ENCODE measurements at regions not wholly inside any gene's neighbourhood (a gene's known extent, or its start where the extent isn't known, plus 50 kb on each side); places are given as distances from the start of the nearest gene placed in this dataset.

DNA sequence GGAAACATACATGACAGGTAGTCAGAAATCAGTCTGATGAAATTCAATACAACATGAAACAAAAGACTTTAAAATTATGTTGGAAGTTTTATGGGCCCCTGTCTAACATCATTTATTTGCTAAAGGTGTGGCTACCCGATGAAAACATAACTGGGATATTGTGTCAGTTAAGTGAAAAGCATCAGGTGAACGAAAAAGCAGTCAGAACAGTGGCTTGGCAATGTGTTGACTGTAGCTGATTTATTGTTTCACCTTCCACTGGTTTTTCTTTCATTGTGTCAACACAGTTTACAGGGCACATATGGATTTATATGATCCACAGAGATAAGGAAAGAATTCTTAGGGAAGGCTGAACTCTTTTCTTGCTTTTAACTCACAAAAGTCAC is 429.6 kb upstream of the ZNF608 start:
- intact Hi-C loops (cut with DNase I), result no loop called here
- DNase-seq (no peak), ATAC-seq (ENCODE audit: low FRiP score) (no peak)
- Histone ChIP-seq H3K27me3 (ENCODE audit: control insufficient read depth in 1 of 2, insufficient read depth in 2 of 2, low read length in 1 of 2) (no peaks in the 10 kb centered on the region), H3K27ac (ENCODE audit: low read depth in 1 of 2, low read length in 2 of 2) (no peak overlapping the region), H3K9me3 (ENCODE audit: control insufficient read depth, low read length) (no peaks in the 10 kb centered on the region), H3K4me3 (ENCODE audit: low read length in 2 of 2) (no peak overlapping the region), H3K4me1 (ENCODE audit: control insufficient read depth in 1 of 2, insufficient read depth in 2 of 2, low read length in 2 of 2) (no peaks in the 10 kb centered on the region), H3K36me3 (ENCODE audit: control insufficient read depth in 1 of 2, insufficient read depth in 2 of 2, low read length in 1 of 2) (no peaks in the 10 kb centered on the region)
- WGBS, 2 donors, result 47 to 48% methylated on average over 2 of the region's 2 CpGs

DNA sequence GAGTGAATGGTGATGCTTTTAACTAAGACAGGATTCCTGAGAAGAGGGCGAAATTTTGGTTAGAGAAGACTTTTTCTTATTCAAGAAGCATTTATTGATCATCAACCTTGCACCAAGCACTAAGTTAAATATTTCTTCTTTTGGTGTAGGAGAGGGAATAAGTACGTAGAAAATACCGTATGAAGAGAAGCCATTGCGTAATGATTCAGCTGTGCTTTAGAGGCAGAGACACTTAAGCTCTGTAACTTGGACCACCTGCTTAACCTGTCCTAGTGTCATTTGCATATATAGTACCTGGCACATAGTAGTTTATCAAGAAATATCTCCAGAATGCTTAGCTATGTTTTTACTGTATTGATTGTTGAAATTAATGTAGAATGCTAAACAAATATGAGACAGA is 430.9 kb upstream of the ZNF608 start:
- intact Hi-C loops (cut with DNase I), result no loop called here
- no peak overlapping the region for H3K27ac ChIP-seq (ENCODE audit: low read depth in 1 of 2, low read length in 2 of 2)
- no peak overlapping the region for H3K4me3 ChIP-seq (ENCODE audit: low read length in 2 of 2)
- no peaks in the 10 kb centered on the region for H3K9me3 ChIP-seq (ENCODE audit: control insufficient read depth, low read length)
- H3K4me1 ChIP-seq (ENCODE audit: control insufficient read depth in 1 of 2, insufficient read depth in 2 of 2, low read length in 2 of 2), result no peaks in the 10 kb centered on the region
- DNase-seq (no peak), ATAC-seq (ENCODE audit: low FRiP score) (no peak)
- 97 to 98% methylated on average over 4 of the region's 4 CpGs for WGBS, 2 donors
- H3K27me3 ChIP-seq (ENCODE audit: control insufficient read depth in 1 of 2, insufficient read depth in 2 of 2, low read length in 1 of 2), result no peaks in the 10 kb centered on the region
- no peaks in the 10 kb centered on the region for H3K36me3 ChIP-seq (ENCODE audit: control insufficient read depth in 1 of 2, insufficient read depth in 2 of 2, low read length in 1 of 2)

DNA sequence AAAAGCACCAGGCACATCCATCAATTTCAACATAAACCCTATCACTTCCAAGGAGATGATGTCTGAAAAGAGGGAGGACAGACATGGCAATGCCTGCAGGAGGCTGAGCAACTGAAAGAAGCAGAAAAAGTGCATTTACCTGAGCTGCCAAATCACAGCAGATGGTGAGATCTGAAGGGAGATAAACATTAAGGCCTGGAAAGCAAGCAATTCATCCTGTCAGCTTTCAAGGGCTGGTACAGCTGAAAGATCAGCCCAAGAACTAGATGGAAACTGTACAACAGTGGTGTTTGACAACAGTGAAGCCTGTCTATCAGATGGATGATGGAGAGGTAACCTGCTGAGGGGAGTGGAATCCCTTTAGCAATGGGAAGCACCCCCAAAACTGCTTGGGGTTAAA is 433.2 kb upstream of the ZNF608 start:
- intact Hi-C loops (cut with DNase I), result no loop called here
- no peak overlapping the region for H3K27ac ChIP-seq (ENCODE audit: low read depth in 1 of 2, low read length in 2 of 2)
- no peaks in the 10 kb centered on the region for H3K4me1 ChIP-seq (ENCODE audit: control insufficient read depth in 1 of 2, insufficient read depth in 2 of 2, low read length in 2 of 2)
- H3K36me3 ChIP-seq (ENCODE audit: control insufficient read depth in 1 of 2, insufficient read depth in 2 of 2, low read length in 1 of 2), result no peaks in the 10 kb centered on the region
- no peak for ATAC-seq (ENCODE audit: low FRiP score)
- no peaks in the 10 kb centered on the region for H3K27me3 ChIP-seq (ENCODE audit: control insufficient read depth in 1 of 2, insufficient read depth in 2 of 2, low read length in 1 of 2)
- no peak for DNase-seq
- no peak overlapping the region for H3K4me3 ChIP-seq (ENCODE audit: low read length in 2 of 2)
- no peaks in the 10 kb centered on the region for H3K9me3 ChIP-seq (ENCODE audit: control insufficient read depth, low read length)

DNA sequence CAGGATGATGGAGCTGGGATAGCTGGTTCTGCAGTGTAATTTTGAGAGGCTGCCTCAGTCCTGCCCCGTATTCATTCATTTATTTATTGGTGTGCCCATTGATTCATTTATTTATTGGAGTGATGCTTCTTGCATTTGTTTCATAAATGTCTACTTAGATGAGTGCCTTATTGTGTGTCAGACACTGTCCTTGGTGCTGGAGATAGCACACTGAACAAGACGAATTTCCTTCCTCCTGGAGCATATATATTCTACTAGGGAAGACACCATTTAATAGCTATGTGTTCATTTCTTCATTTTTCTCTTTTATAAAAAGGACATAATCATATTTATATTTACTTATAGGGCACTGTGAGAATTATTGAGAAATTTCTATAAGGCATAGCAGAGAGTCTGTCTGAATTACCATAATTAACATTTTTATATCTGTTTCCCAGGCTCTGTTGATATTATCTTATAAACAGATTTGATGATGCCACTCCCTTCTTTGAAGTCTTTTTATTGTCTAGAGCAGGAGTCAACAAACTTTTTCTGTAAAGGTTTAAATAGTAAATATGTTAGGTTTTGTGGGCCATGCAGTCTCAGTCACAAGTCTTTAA is 433.9 kb upstream of the ZNF608 start:
- intact Hi-C loops (cut with DNase I), result no loop called here
- no peak for ATAC-seq (ENCODE audit: low FRiP score)
- no peak overlapping the region for H3K27ac ChIP-seq (ENCODE audit: low read depth in 1 of 2, low read length in 2 of 2)
- no peaks in the 10 kb centered on the region for H3K9me3 ChIP-seq (ENCODE audit: control insufficient read depth, low read length)
- WGBS, 2 donors, result 57 to 65% methylated on average over 2 of the region's 2 CpGs
- H3K4me1 ChIP-seq (ENCODE audit: control insufficient read depth in 1 of 2, insufficient read depth in 2 of 2, low read length in 2 of 2), result no peaks in the 10 kb centered on the region
- H3K4me3 ChIP-seq (ENCODE audit: low read length in 2 of 2), result no peak overlapping the region
- H3K27me3 ChIP-seq (ENCODE audit: control insufficient read depth in 1 of 2, insufficient read depth in 2 of 2, low read length in 1 of 2), result no peaks in the 10 kb centered on the region
- DNase-seq, result no peak
- no peaks in the 10 kb centered on the region for H3K36me3 ChIP-seq (ENCODE audit: control insufficient read depth in 1 of 2, insufficient read depth in 2 of 2, low read length in 1 of 2)

DNA sequence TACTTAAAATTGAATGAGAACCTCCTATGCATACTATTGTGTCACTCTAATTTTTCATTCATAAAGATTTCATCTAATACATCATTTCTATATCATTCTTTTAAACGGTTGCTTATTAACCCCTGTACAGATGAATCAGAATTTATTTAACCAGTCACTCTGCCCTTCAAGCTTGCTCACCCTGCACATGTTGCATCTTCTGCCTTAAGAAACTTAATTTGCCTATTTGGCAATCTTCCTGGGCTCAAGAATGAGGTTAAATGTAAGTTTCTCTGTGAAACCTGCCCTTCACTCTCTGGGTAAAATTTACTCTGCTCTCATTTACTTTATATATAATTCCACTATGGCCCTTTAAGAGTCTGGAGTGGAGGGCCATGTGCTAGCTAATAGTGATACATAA is 434.7 kb upstream of the ZNF608 start:
- intact Hi-C loops (cut with DNase I), result no loop called here
- H3K4me1 ChIP-seq (ENCODE audit: control insufficient read depth in 1 of 2, insufficient read depth in 2 of 2, low read length in 2 of 2), result no peaks in the 10 kb centered on the region
- no peaks in the 10 kb centered on the region for H3K27me3 ChIP-seq (ENCODE audit: control insufficient read depth in 1 of 2, insufficient read depth in 2 of 2, low read length in 1 of 2)
- H3K9me3 ChIP-seq (ENCODE audit: control insufficient read depth, low read length), result no peaks in the 10 kb centered on the region
- H3K27ac ChIP-seq (ENCODE audit: low read depth in 1 of 2, low read length in 2 of 2), result no peak overlapping the region
- no peak for ATAC-seq (ENCODE audit: low FRiP score)
- 26 to 32% methylated on average over 1 of the region's 1 CpG for WGBS, 2 donors
- no peaks in the 10 kb centered on the region for H3K36me3 ChIP-seq (ENCODE audit: control insufficient read depth in 1 of 2, insufficient read depth in 2 of 2, low read length in 1 of 2)
- no peak overlapping the region for H3K4me3 ChIP-seq (ENCODE audit: low read length in 2 of 2)
- DNase-seq, result no peak

DNA sequence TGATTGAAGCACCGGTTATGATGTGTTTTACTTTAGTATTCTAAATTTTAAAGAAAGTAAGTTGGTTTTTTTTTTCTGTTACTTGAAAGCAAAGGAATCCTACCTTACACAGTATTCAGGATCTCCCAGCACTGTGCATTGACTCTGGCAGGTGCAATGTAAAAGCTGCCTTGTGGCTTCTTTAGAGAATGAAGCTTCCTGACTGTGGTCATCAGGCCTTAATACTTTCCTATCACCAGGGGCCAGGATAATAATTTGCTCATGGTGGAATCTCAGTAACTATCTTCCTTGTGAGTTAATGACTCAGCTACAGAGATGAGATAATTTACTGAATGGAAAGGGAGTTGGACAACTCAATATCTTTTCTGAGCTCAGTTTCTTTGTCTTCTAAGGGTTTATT is 435.5 kb upstream of the ZNF608 start:
- H3K27me3 ChIP-seq (ENCODE audit: control insufficient read depth in 1 of 2, insufficient read depth in 2 of 2, low read length in 1 of 2), result no peaks in the 10 kb centered on the region
- intact Hi-C loops (cut with DNase I), result no loop called here
- no peaks in the 10 kb centered on the region for H3K4me1 ChIP-seq (ENCODE audit: control insufficient read depth in 1 of 2, insufficient read depth in 2 of 2, low read length in 2 of 2)
- no peak overlapping the region for H3K4me3 ChIP-seq (ENCODE audit: low read length in 2 of 2)
- DNase-seq, result no peak
- 88 to 94% methylated on average over 1 of the region's 1 CpG for WGBS, 2 donors
- no peak for ATAC-seq (ENCODE audit: low FRiP score)
- H3K9me3 ChIP-seq (ENCODE audit: control insufficient read depth, low read length), result no peaks in the 10 kb centered on the region
- no peaks in the 10 kb centered on the region for H3K36me3 ChIP-seq (ENCODE audit: control insufficient read depth in 1 of 2, insufficient read depth in 2 of 2, low read length in 1 of 2)
- no peak overlapping the region for H3K27ac ChIP-seq (ENCODE audit: low read depth in 1 of 2, low read length in 2 of 2)

DNA sequence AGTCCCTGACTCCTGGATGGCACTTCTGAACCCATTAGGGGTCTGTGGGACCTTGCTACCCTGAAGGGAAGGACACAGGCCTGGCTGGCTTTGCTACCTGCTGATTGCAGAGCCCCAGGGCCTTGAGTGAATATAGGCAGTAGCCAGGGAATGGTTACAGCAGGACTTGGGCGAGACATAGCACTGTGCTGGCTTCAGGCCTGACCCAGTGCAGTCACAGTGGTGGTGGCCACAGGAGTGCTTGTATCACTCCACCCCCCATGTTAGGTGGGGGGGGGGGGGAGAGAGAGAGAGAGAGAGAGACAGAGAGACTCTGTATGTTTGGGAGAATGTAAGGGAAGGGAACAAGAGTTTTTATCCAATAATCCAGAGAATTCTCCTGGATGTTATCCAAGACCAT is 439.3 kb upstream of the ZNF608 start:
- DNase-seq (no peak), ATAC-seq (ENCODE audit: low FRiP score) (no peak)
- no peaks in the 10 kb centered on the region for H3K4me1 ChIP-seq (ENCODE audit: control insufficient read depth in 1 of 2, insufficient read depth in 2 of 2, low read length in 2 of 2)
- H3K36me3 ChIP-seq (ENCODE audit: control insufficient read depth in 1 of 2, insufficient read depth in 2 of 2, low read length in 1 of 2), result no peaks in the 10 kb centered on the region
- H3K4me3 ChIP-seq (ENCODE audit: low read length in 2 of 2), result no peak overlapping the region
- no peak overlapping the region for H3K27ac ChIP-seq (ENCODE audit: low read depth in 1 of 2, low read length in 2 of 2)
- peaks cover 1% of the 10 kb centered on the region for H3K9me3 ChIP-seq (ENCODE audit: control insufficient read depth, low read length)
- WGBS, 2 donors, result 92 to 96% methylated on average over 1 of the region's 1 CpG
- intact Hi-C loops (cut with DNase I), result no loop called here
- H3K27me3 ChIP-seq (ENCODE audit: control insufficient read depth in 1 of 2, insufficient read depth in 2 of 2, low read length in 1 of 2), result no peaks in the 10 kb centered on the region

DNA sequence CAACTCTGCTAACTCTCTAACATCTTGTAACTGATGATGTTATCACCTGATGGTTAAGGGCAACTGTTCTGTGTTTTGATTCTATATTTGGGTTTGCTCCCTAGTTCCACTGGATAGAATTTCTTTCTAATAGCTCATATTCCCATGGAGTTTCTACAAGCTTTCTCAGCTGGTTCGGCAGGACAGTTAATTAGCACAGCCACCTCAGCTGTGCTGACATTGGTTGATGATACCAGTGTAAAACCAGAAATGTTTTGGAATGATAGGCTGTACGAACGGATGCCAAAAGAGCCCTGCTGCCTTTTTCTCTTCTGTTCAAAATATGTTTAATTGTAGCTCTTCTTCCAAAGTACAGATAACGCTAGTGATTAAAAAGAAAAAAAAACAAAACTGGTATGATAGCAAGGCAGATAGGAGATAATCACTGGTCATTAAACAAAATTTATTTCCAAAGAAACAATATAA is 440.5 kb upstream of the ZNF608 start:
- H3K27ac ChIP-seq (ENCODE audit: low read depth in 1 of 2, low read length in 2 of 2), result no peak overlapping the region
- H3K9me3 ChIP-seq (ENCODE audit: control insufficient read depth, low read length), result peaks cover 1% of the 10 kb centered on the region
- DNase-seq (no peak), ATAC-seq (ENCODE audit: low FRiP score) (no peak)
- WGBS, 2 donors, result 42 to 43% methylated on average over 4 of the region's 4 CpGs
- H3K27me3 ChIP-seq (ENCODE audit: control insufficient read depth in 1 of 2, insufficient read depth in 2 of 2, low read length in 1 of 2), result no peaks in the 10 kb centered on the region
- no peak overlapping the region for H3K4me3 ChIP-seq (ENCODE audit: low read length in 2 of 2)
- H3K36me3 ChIP-seq (ENCODE audit: control insufficient read depth in 1 of 2, insufficient read depth in 2 of 2, low read length in 1 of 2), result no peaks in the 10 kb centered on the region
- no peaks in the 10 kb centered on the region for H3K4me1 ChIP-seq (ENCODE audit: control insufficient read depth in 1 of 2, insufficient read depth in 2 of 2, low read length in 2 of 2)
- intact Hi-C loops (cut with DNase I), result no loop called here

DNA sequence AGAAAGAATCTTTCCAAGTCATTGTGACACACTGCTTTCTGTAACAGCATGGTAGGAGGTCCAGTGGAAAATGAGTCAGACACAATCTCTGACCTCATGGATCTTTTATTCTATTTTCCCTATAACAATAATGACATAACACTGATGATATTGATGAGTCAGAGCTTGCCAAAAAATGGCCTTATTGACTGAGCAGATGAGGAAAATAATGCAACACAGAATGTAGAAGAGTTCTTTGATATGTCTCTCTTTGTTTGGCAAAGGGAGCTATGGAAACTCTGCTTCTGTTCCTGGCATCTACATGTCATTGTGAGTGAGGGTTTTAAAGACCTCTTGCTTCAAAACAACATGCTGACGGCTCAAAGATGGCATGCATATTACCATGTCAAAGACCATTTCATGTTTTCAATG is 443.1 kb upstream of the ZNF608 start:
- Histone ChIP-seq H3K27me3 (ENCODE audit: control insufficient read depth in 1 of 2, insufficient read depth in 2 of 2, low read length in 1 of 2) (no peaks in the 10 kb centered on the region), H3K4me1 (ENCODE audit: control insufficient read depth in 1 of 2, insufficient read depth in 2 of 2, low read length in 2 of 2) (no peaks in the 10 kb centered on the region), H3K36me3 (ENCODE audit: control insufficient read depth in 1 of 2, insufficient read depth in 2 of 2, low read length in 1 of 2) (no peaks in the 10 kb centered on the region), H3K4me3 (ENCODE audit: low read length in 2 of 2) (no peak overlapping the region), H3K9me3 (ENCODE audit: control insufficient read depth, low read length) (peaks cover 1% of the 10 kb centered on the region), H3K27ac (ENCODE audit: low read depth in 1 of 2, low read length in 2 of 2) (no peak overlapping the region)
- intact Hi-C loops (cut with DNase I), result no loop called here
- DNase-seq (no peak), ATAC-seq (ENCODE audit: low FRiP score) (no peak)
- WGBS, 2 donors, result 78 to 80% methylated on average over 1 of the region's 1 CpG
